Stimulated activated CD8-positive, alpha-beta memory T cell treated with anti-CD3 and anti-CD28 coated beads, Interleukin-12 subunit alpha, Interleukin-12 subunit beta, amount 100 ng/mL, for 24 hours (primary cell): ENCODE measurements at regions not wholly inside any gene's neighbourhood (a gene's known extent, or its start where the extent isn't known, plus 50 kb on each side); places are given as distances from the start of the nearest gene placed in this dataset.

Source experiments
- DNase-seq: peaks from one replicate; pipeline ENCODE4 v3.0.0-alpha.2; 2020; ENCODE audit errors: extremely low read depth

DNA sequence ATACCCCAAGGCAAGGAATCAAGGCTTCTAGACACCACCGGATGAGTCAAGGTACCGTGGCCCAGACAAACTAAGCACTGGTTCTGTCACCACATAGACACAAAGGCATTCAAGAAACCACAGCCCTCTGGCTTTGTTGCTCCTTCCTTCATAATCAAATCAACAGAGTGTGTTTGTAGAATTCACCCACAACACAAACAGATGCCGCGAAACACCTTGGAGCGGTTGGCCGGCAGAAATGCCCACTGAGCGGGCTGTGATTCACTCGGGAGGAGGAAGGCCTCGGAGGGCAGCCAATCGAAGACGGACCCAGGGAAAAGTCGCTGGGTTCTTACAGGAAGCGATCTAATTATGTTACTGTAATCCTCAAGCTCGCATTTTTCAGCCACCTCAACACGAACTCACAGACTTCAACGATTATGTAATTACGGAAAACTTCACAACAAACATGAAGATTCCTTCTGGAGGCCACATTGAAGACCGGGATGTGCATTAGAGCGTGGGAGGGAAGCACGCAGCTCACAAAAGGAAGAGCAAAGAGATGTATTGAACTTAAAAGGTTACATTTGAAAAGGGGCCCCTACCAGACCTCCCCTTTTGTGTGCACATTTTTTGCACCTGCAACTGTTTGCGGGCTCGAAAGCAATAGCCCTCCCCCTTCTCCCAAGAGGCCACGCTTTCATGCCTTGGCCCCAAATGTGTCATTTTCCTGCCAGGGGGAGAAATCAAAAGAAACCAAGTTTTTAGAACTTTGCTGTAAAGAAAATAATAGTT, 184.7 kb upstream of the PREP start:
- no peak for DNase-seq

- DNase-seq, result no peak
Measured at GRCh38 chr6:105578179-105578707, 175.4 kb upstream of the PREP start.

DNA sequence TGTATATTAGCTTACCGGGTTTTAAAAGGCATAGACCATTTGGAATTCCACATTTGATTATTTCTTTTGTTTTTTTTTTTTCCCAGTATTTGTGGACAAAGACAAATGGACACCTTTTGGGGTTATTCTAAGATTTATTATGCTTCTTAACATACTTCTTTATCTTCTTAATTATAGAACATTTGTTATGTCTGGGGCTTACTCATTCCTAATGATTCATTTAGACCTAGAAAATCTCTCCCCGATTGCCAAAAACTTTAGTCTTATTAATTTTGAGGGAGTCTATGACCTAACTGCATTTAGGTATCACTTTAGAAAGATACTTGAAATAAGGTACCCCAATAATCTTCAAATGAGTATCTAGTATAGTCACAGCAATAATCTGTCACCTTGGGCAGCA, 170.7 kb upstream of the PREP start:
- no peak for DNase-seq

DNA sequence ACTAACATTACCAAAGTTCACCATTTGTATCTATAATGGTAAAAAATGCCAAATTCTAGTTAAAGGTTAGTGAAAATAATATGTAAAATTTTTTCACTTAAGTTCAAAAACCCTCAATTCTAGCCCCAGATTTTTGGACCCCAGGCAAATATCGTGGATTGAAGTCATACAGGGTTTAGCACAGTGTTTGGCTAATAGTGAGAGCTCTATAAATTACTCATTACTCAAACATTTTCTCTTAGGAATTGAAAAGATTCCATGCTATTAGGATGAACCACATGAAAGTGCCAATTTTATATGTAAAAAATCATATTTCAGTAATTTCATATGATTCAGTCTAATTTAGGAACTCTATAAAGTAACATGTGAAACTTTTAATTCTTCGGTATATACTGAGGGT, 170.3 kb upstream of the PREP start:
- DNase-seq, result no peak

DNA sequence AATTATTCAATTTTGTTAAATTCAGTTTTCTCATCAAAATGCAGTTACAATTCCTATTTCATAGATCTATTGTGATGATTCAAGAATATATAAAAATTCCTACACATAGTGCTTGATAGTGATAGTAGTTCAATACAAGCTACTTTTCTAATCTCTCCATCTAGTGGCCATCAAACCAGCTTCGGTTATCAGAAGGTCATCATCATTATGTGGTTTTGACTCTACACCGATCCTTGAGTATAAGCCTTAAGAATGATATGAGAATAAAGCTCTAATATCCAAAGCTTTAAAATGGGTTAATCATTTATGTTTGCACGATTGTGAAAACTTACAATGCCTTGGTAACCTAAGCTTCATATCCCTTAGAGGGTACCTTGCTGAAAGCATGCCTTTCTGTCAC, 167.5 kb upstream of the PREP start:
- no peak for DNase-seq

DNA sequence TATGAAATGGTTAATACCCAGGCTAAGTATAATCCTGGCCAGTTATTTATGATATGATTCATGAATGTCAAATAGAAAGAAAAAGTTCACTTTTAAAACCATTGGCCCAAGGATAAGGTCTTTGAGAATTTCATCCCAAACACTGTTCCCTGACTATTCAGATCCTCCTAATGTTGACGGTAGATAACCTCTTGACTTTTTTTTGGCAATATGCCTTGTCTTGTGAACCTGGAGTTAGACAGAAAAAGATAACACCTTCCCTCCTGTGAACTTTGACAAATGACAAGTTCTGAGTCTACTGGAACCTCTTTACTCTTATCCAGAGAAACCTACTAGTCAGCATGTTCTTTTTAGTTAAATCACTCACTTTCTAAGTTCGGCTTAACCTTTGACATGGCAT, 166.8 kb upstream of the PREP start:
- DNase-seq, result no peak

GRCh38 chr6:105568751-105569150, 165.9 kb upstream of the PREP start:
- no peak for DNase-seq

DNA sequence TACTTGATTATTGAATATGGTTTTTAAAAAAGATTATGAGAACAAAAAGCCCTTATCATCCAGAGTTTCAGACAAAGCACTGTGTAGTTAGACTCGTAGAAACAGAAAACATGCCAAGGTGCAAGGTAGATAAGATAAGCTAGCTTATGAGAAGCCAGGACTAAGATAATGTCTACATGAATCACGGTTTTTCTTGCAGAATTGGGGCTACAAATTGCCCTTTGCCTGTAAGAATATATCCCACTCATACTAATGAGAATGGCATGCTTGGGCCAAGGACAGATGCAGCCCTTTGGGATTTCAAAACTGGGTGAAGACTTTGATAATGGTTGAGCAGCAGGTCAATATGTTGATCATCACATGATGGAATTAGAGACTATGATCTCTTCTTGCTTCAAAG, 165.3 kb upstream of the PREP start:
- DNase-seq, result no peak

- DNase-seq, result no peak
Measured at GRCh38 chr6:105567140-105567539, 164.3 kb upstream of the PREP start.

- DNase-seq, result no peak
Measured at GRCh38 chr6:105566503-105566902, 163.6 kb upstream of the PREP start.

DNA sequence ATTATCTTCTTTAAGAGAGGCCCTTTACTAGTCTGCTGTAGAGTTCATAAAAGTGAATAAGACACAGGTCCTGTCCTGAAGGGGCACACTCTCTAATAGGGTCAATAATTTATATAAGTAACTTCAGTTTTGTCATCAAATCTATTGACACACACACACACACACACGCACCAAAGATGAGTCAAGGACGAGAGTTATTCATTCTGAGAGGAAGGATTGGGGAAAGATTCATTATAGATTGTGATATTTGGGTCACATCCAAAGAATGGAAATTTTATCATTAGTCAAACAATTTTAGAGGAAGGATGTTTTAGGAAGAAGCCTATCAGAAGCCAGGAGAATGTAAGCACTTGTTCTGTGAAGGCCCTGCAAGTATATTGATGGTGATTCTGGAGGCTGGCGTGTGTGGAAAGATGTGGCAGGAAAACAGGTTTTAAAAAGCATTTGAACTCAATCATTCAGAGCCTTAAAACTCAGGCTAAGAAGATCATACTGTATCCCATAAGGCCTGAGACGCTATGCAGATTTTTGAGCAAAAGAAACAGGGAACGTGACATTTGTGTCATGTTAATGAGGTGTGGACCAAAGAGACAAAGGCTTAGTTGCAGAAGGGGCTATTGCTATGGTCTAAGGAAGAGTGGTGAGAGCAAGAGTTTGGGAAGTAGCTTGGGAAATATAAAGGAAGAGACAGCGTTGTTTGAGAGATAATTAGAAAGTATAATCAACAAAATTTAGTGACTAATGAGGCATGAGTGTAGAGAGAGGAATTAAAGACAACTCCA, 161.4 kb upstream of the PREP start:
- DNase-seq, result no peak

- DNase-seq, result no peak
Measured at GRCh38 chr6:105562027-105562426, 159.1 kb upstream of the PREP start.

GRCh38 chr6:105561486-105561885, 158.6 kb upstream of the PREP start:
- no peak for DNase-seq

- no peak for DNase-seq
Measured at GRCh38 chr6:105560611-105561066, 157.8 kb upstream of the PREP start.

DNA sequence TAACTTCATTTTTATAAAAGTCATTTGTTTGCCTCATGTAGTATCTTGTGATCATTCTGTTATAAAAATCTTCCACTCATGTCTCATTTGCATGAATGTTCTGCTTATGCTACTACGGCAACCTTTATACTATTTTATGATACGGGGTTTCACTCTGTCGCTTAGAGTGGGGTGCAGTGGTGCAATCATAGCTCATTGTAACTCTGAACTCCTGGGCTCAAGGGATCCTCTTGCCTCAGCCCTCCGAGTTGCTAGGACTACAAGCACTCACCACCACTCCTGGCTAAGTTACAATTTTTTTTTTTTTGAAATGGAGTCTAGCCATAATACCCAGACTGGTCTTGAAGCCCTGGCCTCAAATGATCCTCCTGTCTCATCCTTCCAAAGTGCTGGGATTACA, 154.4 kb upstream of the PREP start:
- DNase-seq, result no peak

DNA sequence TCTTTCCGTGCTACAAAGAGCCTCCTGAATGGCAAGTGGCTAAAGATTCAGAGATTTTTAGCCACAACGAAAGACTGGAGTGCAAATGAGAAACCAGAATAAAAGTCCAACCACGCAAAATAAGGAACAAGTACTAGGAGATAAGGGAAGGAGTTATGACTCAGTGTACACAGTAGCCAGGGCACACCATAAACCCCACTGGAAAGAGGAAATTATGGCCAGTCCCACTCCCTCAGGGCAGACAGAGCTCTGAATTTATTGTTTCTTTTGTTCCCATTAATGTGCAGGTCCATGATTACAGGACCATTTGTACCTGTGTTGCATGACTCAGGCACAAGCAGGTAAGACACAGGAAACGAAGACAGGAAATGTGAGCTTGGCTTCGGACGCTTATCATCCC, 150.3 kb upstream of the PREP start:
- DNase-seq, result no peak

DNA sequence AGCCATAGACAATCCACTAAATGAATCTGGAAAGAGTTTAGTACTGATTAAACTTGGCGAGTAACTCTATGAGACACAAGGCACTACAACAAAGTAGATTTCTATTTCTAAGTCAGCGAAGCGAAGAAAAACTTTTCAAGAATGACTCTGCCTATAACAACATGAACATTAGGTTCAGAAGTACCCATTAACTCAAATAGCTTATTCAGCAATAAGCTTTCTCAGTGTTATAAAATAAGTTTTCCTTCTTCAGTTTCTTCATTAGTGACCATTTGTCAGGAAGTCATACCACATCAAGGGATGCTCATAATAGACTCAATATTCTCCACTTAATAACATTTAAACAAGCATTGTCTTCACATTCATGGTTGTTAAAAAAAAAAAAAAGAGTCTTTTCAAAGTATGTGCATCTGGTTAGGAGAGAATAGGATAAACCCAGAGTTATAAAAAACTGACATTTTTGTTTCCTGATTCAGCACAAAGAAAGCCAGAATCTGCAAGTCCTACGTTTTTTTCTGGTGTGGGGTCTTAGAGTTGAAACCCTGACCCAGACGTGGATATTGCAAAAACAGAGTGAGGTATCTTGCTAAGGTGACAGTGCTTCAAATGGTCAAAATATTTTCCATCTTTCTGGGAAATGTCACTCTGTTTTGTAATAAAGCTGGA, 148.2 kb upstream of the PREP start:
- DNase-seq, result no peak

- no peak for DNase-seq
Measured at GRCh38 chr6:105546754-105547153, 143.9 kb upstream of the PREP start.

GRCh38 chr6:105545947-105546731, 143.3 kb upstream of the PREP start:
- no peak for DNase-seq

DNA sequence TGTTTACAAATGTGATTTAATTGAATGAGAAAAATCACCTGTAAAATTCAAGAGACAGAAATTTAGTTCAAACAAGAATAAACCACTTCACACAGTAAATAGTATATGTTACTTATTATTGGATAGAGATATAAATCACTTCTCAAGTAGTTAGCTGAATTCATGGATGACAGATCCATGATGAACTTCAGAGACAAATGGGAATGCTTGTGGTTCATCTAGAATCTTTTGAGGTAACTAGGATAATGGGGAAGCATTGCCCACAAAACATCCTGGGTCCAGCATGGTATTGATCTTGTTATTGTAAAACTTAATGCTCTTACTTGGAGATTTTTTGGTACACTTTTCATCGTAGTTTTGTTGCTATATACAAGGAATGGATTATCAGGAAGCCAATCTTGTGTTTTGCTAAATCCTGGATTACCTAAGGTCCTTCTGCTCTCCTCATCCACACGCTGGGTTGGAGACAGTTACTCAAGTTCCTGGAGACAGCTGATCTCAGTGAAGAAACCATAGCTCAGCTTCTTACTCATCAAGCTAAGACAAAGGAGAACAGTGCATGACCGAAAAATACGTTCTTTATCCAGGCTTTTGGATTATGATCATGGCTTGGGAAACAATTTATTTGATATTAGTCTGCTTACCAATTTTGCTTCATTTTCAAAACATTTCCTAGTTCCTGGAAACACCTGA, 142.5 kb upstream of the PREP start:
- no peak for DNase-seq

DNA sequence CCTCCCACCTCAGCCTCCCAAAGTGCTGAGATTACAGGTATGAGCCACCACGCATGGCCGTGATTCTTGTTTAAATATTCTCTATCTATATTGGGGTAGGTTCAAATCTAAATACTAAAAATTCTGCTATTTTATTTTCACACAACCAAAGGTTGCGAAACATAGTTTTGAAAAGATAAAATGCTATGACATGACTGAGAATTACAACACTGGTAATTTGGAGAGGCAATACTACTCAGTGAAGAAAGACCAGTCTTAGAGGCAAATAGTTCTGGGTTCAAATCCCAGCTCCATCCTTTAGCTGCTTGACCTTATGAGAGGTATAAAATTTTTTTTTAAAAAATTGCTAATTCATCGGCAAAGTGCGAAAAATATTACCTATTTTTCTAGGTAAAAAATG, 137.0 kb upstream of the PREP start:
- DNase-seq, result no peak
